ENCODE measurements at regions not wholly inside any gene's neighbourhood (a gene's known extent, or its start where the extent isn't known, plus 50 kb on each side); places are given as distances from the start of the nearest gene placed in this dataset.

- Histone ChIP-seq H3K9ac (ENCODE audit: low read depth, low read length) (no peak overlapping the region), H3K9me1 (ENCODE audit: insufficient read depth, low read length) (peaks cover 3% of the 10 kb centered on the region; the same call in 1 of the 2 replicates), H4K8ac (ENCODE audit: low read depth in 2 of 2, low read length in 2 of 2) (peak overlapping the region in 1 of 2 experiments; percentile 20; a peak in 2 of 4 replicates), H3K18ac (ENCODE audit: low read depth, low read length) (peak overlapping the region; percentile 85), H3K36me3 (ENCODE audit: control insufficient read depth, insufficient read depth, low read length) (no peaks in the 10 kb centered on the region), H2BK20ac (ENCODE audit: low read depth, low read length) (peak overlapping the region; percentile 47), H4K20me1 (ENCODE audit: insufficient read depth, low read length) (no peaks in the 10 kb centered on the region), H3K9me3 (ENCODE audit: control insufficient read depth, insufficient read depth, low read length) (no peaks in the 10 kb centered on the region), H3K23ac (ENCODE audit: low read depth, low read length) (peak overlapping the region; percentile 39; the same call in 1 of the 2 replicates), H3K4me1 (ENCODE audit: control insufficient read depth, insufficient read depth, low read length) (peaks cover 18% of the 10 kb centered on the region), H3K4me3 (ENCODE audit: insufficient read depth, low read depth, low read length) (no peak overlapping the region), H3K14ac (replicated peaks; ENCODE audit: low read depth, low read length) (peak overlapping the region; percentile 58; the same call in 1 of the 2 replicates), H3K56ac (ENCODE audit: extremely low read depth, insufficient read depth, low read length) (no peak overlapping the region), H3K27ac (ENCODE audit: insufficient read depth, low read length) (peak overlapping the region; percentile 40; the same call in 1 of the 2 replicates), H2BK5ac (ENCODE audit: low read depth, low read length, poor library complexity, severe bottlenecking) (peak overlapping the region; percentile 97), H3K79me1 (ENCODE audit: low read depth in 1 of 2, low read length in 2 of 2) (peaks cover 14 to 25% of the 10 kb centered on the region in 2 experiments; a peak in 2 of 4 replicates), H2BK15ac (ENCODE audit: low read depth, low read length) (no peak overlapping the region; the same call in 2 of the 3 replicates), H3K27me3 (ENCODE audit: control insufficient read depth, insufficient read depth, low read length) (no peaks in the 10 kb centered on the region), H4K91ac (ENCODE audit: insufficient read depth, low read depth, low read length) (no peak overlapping the region), H2AFZ (replicated peaks; ENCODE audit: low read length, poor library complexity) (no peak overlapping the region), H2AK5ac (ENCODE audit: low read depth, low read length) (0 out of 2 replicates have a peak overlapping the region, but pooled peaks have one; percentile 11), H2AK9ac (replicated peaks; ENCODE audit: low read depth, low read length, poor library complexity) (no peak overlapping the region), H4K5ac (ENCODE audit: low read depth, low read length) (peak overlapping the region; percentile 82; the same call in 1 of the 2 replicates), H2BK120ac (ENCODE audit: low read depth, low read length) (no peak overlapping the region; the same call in 1 of the 2 replicates), H3K4me2 (ENCODE audit: low read depth, low read length) (peak overlapping the region; percentile 73), H3K4ac (ENCODE audit: low read depth, low read length) (no peak overlapping the region)
- ChIA-PET CTCF (interaction anchor here (0.6 kb wide), 1 partner anchor 11 kb away, joined by 3 read pairs; no protein-coding TSS in a partner anchor), POLR2A (ENCODE audit: unreplicated experiment) (interaction anchor here (0.9 kb wide), 1 partner anchor 10 kb away, joined by 3 read pairs; no protein-coding TSS in a partner anchor)
- WGBS, 2 experiments (ENCODE audit: extremely low coverage in 2 of 2, insufficient read length in 1 of 2) = 69% methylated on average over 2 of the region's 3 CpGs; no CpG with 5 or more reads in 1 of the 2 experiments
- BruUV-seq (replicated peaks) = no TSS peak
- TF ChIP-seq CEBPB (IDR thresholded peaks at IDR 0.05; ENCODE audit: low read depth, low read length) (no peak), MXI1 (IDR thresholded peaks at IDR 0.05; ENCODE audit: borderline replicate concordance, low read depth, low read length) (no peak), RAD21 (IDR thresholded peaks at IDR 0.05; ENCODE audit: low read length) (no peak), USF2 (IDR thresholded peaks at IDR 0.05; ENCODE audit: low read depth, low read length) (no peak)
- in situ Hi-C loops (cut with MboI; ENCODE audit: low sequenced_read_pairs) (no loop called here), intact Hi-C loops (cut with micrococcal nuclease) (no loop called here), dilution Hi-C loops (cut with HindIII; ENCODE audit: low sequenced_read_pairs, unreplicated experiment) (no loop called here)
- ATAC-seq (ENCODE audit: low read depth) (no peak), DNase-seq (no peak)
These were observed 411.6 kb downstream of the BCAT1 start for GRCh38 chr12:24537083-24537860.

All from IMR-90 (cell line).